H9 (cell line): ENCODE measurements at regions not wholly inside any gene's neighbourhood (a gene's known extent, or its start where the extent isn't known, plus 50 kb on each side); places are given as distances from the start of the nearest gene placed in this dataset.

Source experiments
- DNase-seq: peaks from one replicate; pipeline ENCODE4 v3.0.0-alpha.2; 2017
- H2AFZ ChIP-seq: one replicate; pipeline ENCODE4 v1.6.1; 2013; ENCODE audit warnings: mild to moderate bottlenecking, low read length, control low read depth, moderate library complexity
- H2AK5ac ChIP-seq: 2 replicates; pipeline ENCODE4 v1.6.1; 2013; ENCODE audit warnings: low read length, control low read depth, mixed read lengths; ENCODE audit not compliant: insufficient read length
- H2BK120ac ChIP-seq: one replicate; pipeline ENCODE4 v1.6.1; 2013; ENCODE audit warnings: low read depth, mild to moderate bottlenecking, low read length, control low read depth, inconsistent platforms; ENCODE audit not compliant: poor library complexity, severe bottlenecking
- H2BK12ac ChIP-seq: 2 replicates; pipeline ENCODE4 v1.6.1; 2013; ENCODE audit warnings: low read length, control low read depth, mixed read lengths, low read depth; ENCODE audit not compliant: insufficient read length
- H2BK15ac ChIP-seq: 2 replicates; pipeline ENCODE4 v1.6.1; 2013; ENCODE audit warnings: low read depth, low read length, control low read depth
- H2BK20ac ChIP-seq: one replicate; pipeline ENCODE4 v1.6.1; 2013; ENCODE audit warnings: low read depth, mild to moderate bottlenecking, low read length, control low read depth, inconsistent platforms; ENCODE audit not compliant: poor library complexity, severe bottlenecking
- H2BK5ac ChIP-seq: 2 replicates; pipeline ENCODE4 v1.6.1; 2013; ENCODE audit warnings: low read length, control low read depth, mixed read lengths; ENCODE audit not compliant: insufficient read length
- H3K14ac ChIP-seq: 2 replicates; pipeline ENCODE4 v1.6.1; 2013; ENCODE audit warnings: low read length, control low read depth; ENCODE audit not compliant: insufficient read depth
- H3K18ac ChIP-seq: 2 replicates; pipeline ENCODE4 v1.6.1; 2013; ENCODE audit warnings: low read depth, mild to moderate bottlenecking, mixed read lengths, low read length, control low read depth; ENCODE audit not compliant: insufficient read length
- H3K23ac ChIP-seq: 2 replicates; pipeline ENCODE4 v1.6.1; 2013; ENCODE audit warnings: low read length, control low read depth, mixed read lengths, low read depth; ENCODE audit not compliant: insufficient read length
- H3K23me2 ChIP-seq: 2 replicates; pipeline ENCODE4 v1.6.1; 2013; ENCODE audit warnings: low read depth, mild to moderate bottlenecking, mixed read lengths, low read length, control low read depth; ENCODE audit not compliant: insufficient read length, poor library complexity, severe bottlenecking
- H3K27ac ChIP-seq: 2 replicates; pipeline ENCODE4 v1.5.1; 2013; ENCODE audit warnings: low read length, control low read depth, mixed read lengths, low read depth; ENCODE audit not compliant: insufficient read length
- H3K27me3 ChIP-seq: 2 replicates; pipeline ENCODE4 v1.6.1; 2013; ENCODE audit warnings: low read length, control low read depth, inconsistent platforms; ENCODE audit not compliant: insufficient read depth
- H3K4ac ChIP-seq: 2 replicates; pipeline ENCODE4 v1.6.1; 2013; ENCODE audit warnings: low read depth, mild to moderate bottlenecking, control low read depth, inconsistent platforms, low read length, moderate library complexity
- H3K4me1 ChIP-seq: 2 replicates; pipeline ENCODE4 v1.6.1; 2013; ENCODE audit warnings: low read length, control low read depth, inconsistent platforms; ENCODE audit not compliant: insufficient read depth
- H3K4me2 ChIP-seq: 2 replicates; pipeline ENCODE4 v1.6.1; 2013; ENCODE audit warnings: low read length, control low read depth, mixed read lengths; ENCODE audit not compliant: insufficient read length, insufficient read depth
- H3K56ac ChIP-seq: 2 replicates; pipeline ENCODE4 v1.6.1; 2013; ENCODE audit warnings: low read depth, mild to moderate bottlenecking, mixed read lengths, low read length, control low read depth; ENCODE audit not compliant: insufficient read length
- H3K79me1 ChIP-seq: 2 replicates; pipeline ENCODE4 v1.6.1; 2013; ENCODE audit warnings: low read depth, mild to moderate bottlenecking, moderate library complexity, low read length, control low read depth, inconsistent platforms; ENCODE audit not compliant: insufficient read depth, poor library complexity, severe bottlenecking
- H3K79me2 ChIP-seq: 2 replicates; pipeline ENCODE4 v1.6.1; 2013; ENCODE audit warnings: low read length, control low read depth, inconsistent platforms; ENCODE audit not compliant: insufficient read depth
- H3K9ac ChIP-seq: 2 replicates; pipeline ENCODE4 v1.6.1; 2013; ENCODE audit warnings: low read length, control low read depth, mixed read lengths; ENCODE audit not compliant: insufficient read length; ENCODE audit errors: extremely low read depth
- H3K9me3 ChIP-seq: one replicate; pipeline ENCODE4 v1.6.1; 2013; ENCODE audit warnings: low read depth, low read length, inconsistent platforms; ENCODE audit not compliant: control insufficient read depth
- H3T11ph ChIP-seq: one replicate; pipeline ENCODE4 v1.6.1; 2013; ENCODE audit warnings: mild to moderate bottlenecking, low read length, control low read depth, inconsistent platforms
- H4K20me1 ChIP-seq: one replicate; pipeline ENCODE4 v1.6.1; 2013; ENCODE audit not compliant: control insufficient read depth, insufficient read length, insufficient read depth
- H4K5ac ChIP-seq: 2 replicates; pipeline ENCODE4 v1.6.1; 2013; ENCODE audit warnings: low read depth, mild to moderate bottlenecking, mixed read lengths, low read length, control low read depth; ENCODE audit not compliant: insufficient read length
- H4K8ac ChIP-seq: replicated peaks from 2 replicates; pipeline ENCODE4 v1.6.1; 2013; ENCODE audit warnings: low read length, control low read depth, mixed read lengths, low read depth; ENCODE audit not compliant: insufficient read length
- H4K91ac ChIP-seq: 2 replicates; pipeline ENCODE4 v1.6.1; 2013; ENCODE audit warnings: low read depth, mild to moderate bottlenecking, moderate library complexity, mixed read lengths, low read length, control low read depth; ENCODE audit not compliant: insufficient read length
- H3K27ac Mint-ChIP-seq, 3 experiments: 2 replicates in 2 of 3; 3 replicates in 1 of 3; pipeline ENCODE4 v1.8.0; 2020 to 2021; ENCODE audit warnings: mixed read lengths in 3 of 3, mild to moderate bottlenecking in 1 of 3, moderate library complexity in 1 of 3
- H3K27me3 Mint-ChIP-seq: 2 replicates; pipeline ENCODE4 v1.8.0; 2021; ENCODE audit warnings: low read depth, mild to moderate bottlenecking, moderate library complexity, mixed read lengths
- H3K36me3 Mint-ChIP-seq, 3 experiments: 2 replicates in 2 of 3; 3 replicates in 1 of 3; pipeline ENCODE4 v1.8.0; 2020 to 2021; ENCODE audit warnings: low read depth in 3 of 3, mixed read lengths in 3 of 3; ENCODE audit not compliant: insufficient read depth in 1 of 3
- H3K4me1 Mint-ChIP-seq, 2 experiments: 2 replicates each; pipeline ENCODE4 v1.8.0; 2020; ENCODE audit warnings: mixed read lengths in 2 of 2
- H3K4me3 Mint-ChIP-seq, 2 experiments: 2 replicates in 1 of 2; 3 replicates in 1 of 2; pipeline ENCODE4 v1.8.0; 2020 to 2021; ENCODE audit warnings: mild to moderate bottlenecking in 2 of 2, mixed read lengths in 2 of 2, moderate library complexity in 1 of 2
- H3K9me3 Mint-ChIP-seq, 2 experiments: 2 replicates in 1 of 2; 3 replicates in 1 of 2; pipeline ENCODE4 v1.8.0; 2020; ENCODE audit warnings: mild to moderate bottlenecking in 2 of 2, mixed read lengths in 2 of 2, moderate library complexity in 1 of 2
- WGBS: extraction: QIAGEN DNeasy Blood & Tissue Kit; methylation state at CpG from one replicate; pipeline ENCODE4 v1.1.7; 2013; ENCODE audit warnings: missing lambda C conversion rate, low lambda C conversion rate, mixed read lengths; ENCODE audit not compliant: insufficient read length; ENCODE audit errors: extremely low coverage; 5-methylcytosine and 5-hydroxymethylcytosine counted together
- TF ChIP-seq, protein P1 (sequence below): fragments of 200-600 bp; sonication (generic); conservative IDR thresholded peaks from 3 replicates; pipeline ENCODE4 v1.8.0; 2021; ENCODE audit warnings: antibody characterized with exemption, mild to moderate bottlenecking

DNA sequence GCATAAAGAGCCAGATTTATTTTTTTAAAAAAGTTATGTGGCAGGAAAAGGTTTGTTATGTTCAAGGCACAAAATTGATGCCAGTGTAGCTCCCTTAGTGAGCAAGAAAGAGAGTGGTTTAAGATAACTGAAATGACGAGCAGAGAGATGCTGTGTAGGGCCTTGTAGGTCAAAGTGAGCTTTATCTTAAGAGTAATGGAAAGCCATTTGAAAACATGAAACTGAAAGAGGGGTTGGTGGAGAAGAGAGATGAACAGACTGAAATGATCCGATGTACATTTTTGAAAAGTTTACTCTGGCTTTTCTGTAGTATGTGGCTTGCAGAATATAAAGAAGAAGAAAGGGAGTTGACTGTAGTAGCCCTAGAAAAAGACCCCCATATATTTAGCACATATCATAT is 383.6 kb downstream of the PLA2G4A start:
- Histone ChIP-seq H4K8ac (no peak overlapping the region), H2BK120ac (no peak overlapping the region), H3K9me3 (no peaks in the 10 kb centered on the region), H2AK5ac (no peak overlapping the region), H3K4me1 (no peaks in the 10 kb centered on the region), H3K23ac (no peak overlapping the region), H3K79me1 (no peaks in the 10 kb centered on the region), H3K9ac (no peak overlapping the region), H3K4me2 (no peak overlapping the region), H4K5ac (no peak overlapping the region), H3K18ac (no peak overlapping the region), H4K91ac (no peak overlapping the region), H3K14ac (no peak overlapping the region), H2BK12ac (no peak overlapping the region), H3K27me3 (no peaks in the 10 kb centered on the region), H3T11ph (no peak overlapping the region), H3K23me2 (no peaks in the 10 kb centered on the region), H3K79me2 (no peaks in the 10 kb centered on the region), H3K4ac (no peak overlapping the region), H2AFZ (no peak overlapping the region), H2BK20ac (no peak overlapping the region), H3K56ac (no peak overlapping the region), H4K20me1 (no peaks in the 10 kb centered on the region), H2BK15ac (no peak overlapping the region), H3K27ac (no peak overlapping the region), H2BK5ac (no peak overlapping the region)
- no peaks in the 10 kb centered on the region for H3K4me1 Mint-ChIP-seq
- H3K27me3 Mint-ChIP-seq: no peaks in the 10 kb centered on the region; the same call in 1 of the 2 replicates
- DNase-seq: no peak
- no CpG with 5 or more reads among the region's 2 CpGs for WGBS
- TF ChIP-seq, protein P1, sequence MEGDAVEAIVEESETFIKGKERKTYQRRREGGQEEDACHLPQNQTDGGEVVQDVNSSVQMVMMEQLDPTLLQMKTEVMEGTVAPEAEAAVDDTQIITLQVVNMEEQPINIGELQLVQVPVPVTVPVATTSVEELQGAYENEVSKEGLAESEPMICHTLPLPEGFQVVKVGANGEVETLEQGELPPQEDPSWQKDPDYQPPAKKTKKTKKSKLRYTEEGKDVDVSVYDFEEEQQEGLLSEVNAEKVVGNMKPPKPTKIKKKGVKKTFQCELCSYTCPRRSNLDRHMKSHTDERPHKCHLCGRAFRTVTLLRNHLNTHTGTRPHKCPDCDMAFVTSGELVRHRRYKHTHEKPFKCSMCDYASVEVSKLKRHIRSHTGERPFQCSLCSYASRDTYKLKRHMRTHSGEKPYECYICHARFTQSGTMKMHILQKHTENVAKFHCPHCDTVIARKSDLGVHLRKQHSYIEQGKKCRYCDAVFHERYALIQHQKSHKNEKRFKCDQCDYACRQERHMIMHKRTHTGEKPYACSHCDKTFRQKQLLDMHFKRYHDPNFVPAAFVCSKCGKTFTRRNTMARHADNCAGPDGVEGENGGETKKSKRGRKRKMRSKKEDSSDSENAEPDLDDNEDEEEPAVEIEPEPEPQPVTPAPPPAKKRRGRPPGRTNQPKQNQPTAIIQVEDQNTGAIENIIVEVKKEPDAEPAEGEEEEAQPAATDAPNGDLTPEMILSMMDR: no peak
- H3K36me3 Mint-ChIP-seq: no peaks in the 10 kb centered on the region
- H3K9me3 Mint-ChIP-seq: no peaks in the 10 kb centered on the region
- no peak overlapping the region for H3K4me3 Mint-ChIP-seq
- H3K27ac Mint-ChIP-seq: no peak overlapping the region
